Neural cell (in vitro differentiated cells): ENCODE measurements at regions not wholly inside any gene's neighbourhood (a gene's known extent, or its start where the extent isn't known, plus 50 kb on each side); places are given as distances from the start of the nearest gene placed in this dataset.

Source experiments
- CTCF ChIP-seq: fragments of 450-650 bp; IDR thresholded peaks from 2 replicates; pipeline ENCODE4 v1.5.1; 2014; ENCODE audit warnings: antibody characterized with exemption, mild to moderate bottlenecking, moderate library complexity; ENCODE audit not compliant: poor library complexity, severe bottlenecking
- EP300 ChIP-seq: fragments of 450-650 bp; conservative IDR thresholded peaks from 2 replicates; pipeline ENCODE4 v1.6.1; 2014; ENCODE audit warnings: antibody characterized with exemption, mild to moderate bottlenecking, moderate library complexity; ENCODE audit not compliant: poor library complexity, severe bottlenecking
- EZH2 ChIP-seq: fragments of 200-600, 300-800 bp; shearing (Covaris generic), sonication (generic); IDR thresholded peaks from 2 replicates; pipeline ENCODE4 v1.6.1; 2014; ENCODE audit warnings: antibody characterized with exemption, low read length, borderline replicate concordance, mild to moderate bottlenecking; ENCODE audit not compliant: insufficient read depth, poor library complexity, severe bottlenecking
- MXI1 ChIP-seq: fragments of 450-650 bp; conservative IDR thresholded peaks from 2 replicates; pipeline ENCODE4 v1.6.1; 2014; ENCODE audit warnings: antibody characterized with exemption, mild to moderate bottlenecking; ENCODE audit not compliant: poor library complexity, severe bottlenecking
- POLR2AphosphoS5 ChIP-seq: IDR thresholded peaks from 2 replicates; pipeline ENCODE4 v1.6.1; 2012
- RAD21 ChIP-seq: fragments of 450-650 bp; conservative IDR thresholded peaks from 2 replicates; pipeline ENCODE4 v1.6.1; 2014; ENCODE audit warnings: antibody characterized with exemption, mild to moderate bottlenecking, moderate library complexity
- TAF1 ChIP-seq: IDR thresholded peaks from 2 replicates; pipeline ENCODE4 v1.6.1; 2012; ENCODE audit warnings: low read depth
- TF ChIP-seq, protein P1 (sequence below): IDR thresholded peaks from 2 replicates; pipeline ENCODE4 v1.6.1; 2012; ENCODE audit warnings: borderline replicate concordance

- TF ChIP-seq EZH2 (no peak), CTCF (no peak), EP300 (no peak), RAD21 (no peak), POLR2AphosphoS5 (no peak), MXI1 (no peak), TAF1 (no peak)
- TF ChIP-seq, protein P1, sequence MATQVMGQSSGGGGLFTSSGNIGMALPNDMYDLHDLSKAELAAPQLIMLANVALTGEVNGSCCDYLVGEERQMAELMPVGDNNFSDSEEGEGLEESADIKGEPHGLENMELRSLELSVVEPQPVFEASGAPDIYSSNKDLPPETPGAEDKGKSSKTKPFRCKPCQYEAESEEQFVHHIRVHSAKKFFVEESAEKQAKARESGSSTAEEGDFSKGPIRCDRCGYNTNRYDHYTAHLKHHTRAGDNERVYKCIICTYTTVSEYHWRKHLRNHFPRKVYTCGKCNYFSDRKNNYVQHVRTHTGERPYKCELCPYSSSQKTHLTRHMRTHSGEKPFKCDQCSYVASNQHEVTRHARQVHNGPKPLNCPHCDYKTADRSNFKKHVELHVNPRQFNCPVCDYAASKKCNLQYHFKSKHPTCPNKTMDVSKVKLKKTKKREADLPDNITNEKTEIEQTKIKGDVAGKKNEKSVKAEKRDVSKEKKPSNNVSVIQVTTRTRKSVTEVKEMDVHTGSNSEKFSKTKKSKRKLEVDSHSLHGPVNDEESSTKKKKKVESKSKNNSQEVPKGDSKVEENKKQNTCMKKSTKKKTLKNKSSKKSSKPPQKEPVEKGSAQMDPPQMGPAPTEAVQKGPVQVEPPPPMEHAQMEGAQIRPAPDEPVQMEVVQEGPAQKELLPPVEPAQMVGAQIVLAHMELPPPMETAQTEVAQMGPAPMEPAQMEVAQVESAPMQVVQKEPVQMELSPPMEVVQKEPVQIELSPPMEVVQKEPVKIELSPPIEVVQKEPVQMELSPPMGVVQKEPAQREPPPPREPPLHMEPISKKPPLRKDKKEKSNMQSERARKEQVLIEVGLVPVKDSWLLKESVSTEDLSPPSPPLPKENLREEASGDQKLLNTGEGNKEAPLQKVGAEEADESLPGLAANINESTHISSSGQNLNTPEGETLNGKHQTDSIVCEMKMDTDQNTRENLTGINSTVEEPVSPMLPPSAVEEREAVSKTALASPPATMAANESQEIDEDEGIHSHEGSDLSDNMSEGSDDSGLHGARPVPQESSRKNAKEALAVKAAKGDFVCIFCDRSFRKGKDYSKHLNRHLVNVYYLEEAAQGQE, result no peak
These were observed 250.5 kb upstream of the C16orf82 start for GRCh38 chr16:26816266-26816665.
